ENCODE measurements at regions not wholly inside any gene's neighbourhood (a gene's known extent, or its start where the extent isn't known, plus 50 kb on each side); places are given as distances from the start of the nearest gene placed in this dataset.

- H3K27me3 ChIP-seq (replicated peaks in 1 of 4; ENCODE audit: control insufficient read depth in 3 of 4, extremely low read depth in 1 of 4, insufficient read depth in 3 of 4, low read length in 3 of 4), result peaks cover 0 to 4% (median 0%) of the 10 kb centered on the region in 4 experiments; a peak in 1 of 7 replicates
- no peak overlapping the region for H3K18ac ChIP-seq (ENCODE audit: extremely low read depth, low read length)
- WGBS, 2 experiments (ENCODE audit: extremely low coverage in 1 of 2, insufficient coverage in 1 of 2, insufficient read length in 1 of 2, insufficient replicate concordance in 2 of 2, low coverage in 1 of 2, low lambda C conversion rate in 2 of 2, missing lambda C conversion rate in 1 of 2), result 87% methylated on average over 14 of the region's 14 CpGs; no CpG with 5 or more reads in 1 of the 2 experiments
- H2BK12ac ChIP-seq (ENCODE audit: low read depth, low read length), result 0 out of 2 replicates have a peak overlapping the region, but pooled peaks have one; percentile 33
- no peak overlapping the region for H2BK120ac ChIP-seq (replicated peaks; ENCODE audit: low read depth, low read length)
- H4K8ac ChIP-seq (ENCODE audit: extremely low read depth, insufficient read depth, low read length), result no peak overlapping the region; the same call in 1 of the 2 replicates
- no peak overlapping the region for H2BK5ac ChIP-seq (ENCODE audit: low read depth, low read length)
- no peak overlapping the region for H3K56ac ChIP-seq (replicated peaks; ENCODE audit: insufficient read length, low read depth, low read length)
- TF ChIP-seq RAD21 (IDR thresholded peaks at IDR 0.05 in 1 of 2, conservative IDR thresholded peaks at IDR 0.05 in 1 of 2; ENCODE audit: low read depth in 2 of 2, low read length in 2 of 2) (peak; percentile 3 to 16; a peak in 1 of 4 replicates), TCF12 (IDR thresholded peaks at IDR 0.05; ENCODE audit: low read depth, low read length) (no peak), SIN3A (conservative IDR thresholded peaks at IDR 0.05 in 1 of 2, IDR thresholded peaks at IDR 0.05 in 1 of 2; ENCODE audit: low read depth in 1 of 2, low read length in 2 of 2) (no peak)
- no peak overlapping the region for H4K91ac ChIP-seq (replicated peaks; ENCODE audit: insufficient read length, low read length)
- no peak overlapping the region for H3K4ac ChIP-seq (replicated peaks; ENCODE audit: insufficient read length, low read depth, low read length)
- FAIRE-seq, result no peak
- no peaks in the 10 kb centered on the region for H3K9me3 ChIP-seq (ENCODE audit: insufficient read depth in 2 of 2, low read depth in 1 of 2, low read length in 1 of 2)
- H3K4me3 ChIP-seq (ENCODE audit: extremely low read depth in 1 of 4, insufficient read depth in 2 of 4, low read depth in 3 of 4, low read length in 4 of 4), result no peak overlapping the region
- no peak overlapping the region for H3K4me2 ChIP-seq (ENCODE audit: insufficient read depth in 1 of 2, low read depth in 2 of 2, low read length in 2 of 2)
- H3K36me3 ChIP-seq (ENCODE audit: control insufficient read depth in 2 of 4, insufficient read depth in 4 of 4, low read length in 3 of 4), result no peaks in the 10 kb centered on the region
- H3K14ac ChIP-seq (ENCODE audit: insufficient read length), result no peak overlapping the region
- no peak for DNase-seq (ENCODE audit: low read depth in 1 of 2, low spot score in 2 of 2)
- H3K79me1 ChIP-seq (ENCODE audit: low read depth, low read length), result no peaks in the 10 kb centered on the region
- ChIA-PET CTCF (ENCODE audit: partially characterized antibody) (interaction anchor here (0.7 to 1.7 kb wide), 9 partner anchors 9 to 464 kb away, joined by 3 to 8 read pairs (median 3); no protein-coding TSS in a partner anchor), POLR2A (ENCODE audit: partially characterized antibody) (no interaction called here)
- H2AK5ac ChIP-seq (ENCODE audit: low read depth, low read length), result no peak overlapping the region
- no peak overlapping the region for H3K23ac ChIP-seq (ENCODE audit: insufficient read length)
- H3K9ac ChIP-seq (replicated peaks in 1 of 4; ENCODE audit: extremely low read depth in 1 of 4, low read depth in 3 of 4, low read length in 3 of 4), result no peak overlapping the region
- H3K23me2 ChIP-seq (ENCODE audit: low read depth, low read length), result no peaks in the 10 kb centered on the region; the same call in 1 of the 2 replicates
- 0 out of 2 replicates have a peak overlapping the region, but pooled peaks have one; percentile 43 for H2BK20ac ChIP-seq (ENCODE audit: low read length)
- H2BK15ac ChIP-seq (ENCODE audit: low read length), result no peak overlapping the region
- H3K27ac ChIP-seq (ENCODE audit: low read depth, low read length), result no peak overlapping the region
- no peaks in the 10 kb centered on the region for H4K20me1 ChIP-seq (replicated peaks in 1 of 2; ENCODE audit: control insufficient read depth in 1 of 2, insufficient read depth in 2 of 2, low read length in 2 of 2)
- H2AFZ ChIP-seq (ENCODE audit: low read length), result no peak overlapping the region
- 0 out of 7 replicates have a peak, but pooled peaks cover 0 to 5% (median 0%) of the 10 kb centered on the region in 4 experiments for H3K4me1 ChIP-seq (replicated peaks in 1 of 4; ENCODE audit: control insufficient read depth in 3 of 4, insufficient read depth in 4 of 4, low read length in 3 of 4)
- no peak overlapping the region for H4K5ac ChIP-seq (ENCODE audit: insufficient read length, low read depth, low read length)
- no peaks in the 10 kb centered on the region for H3K79me2 ChIP-seq (ENCODE audit: control insufficient read depth in 1 of 2, insufficient read depth in 2 of 2, low read length in 2 of 2)
These were observed 402.0 kb upstream of the TNRC6C start for GRCh38 chr17:77556383-77557061.
